ENCODE measurements at regions not wholly inside any gene's neighbourhood (a gene's known extent, or its start where the extent isn't known, plus 50 kb on each side); places are given as distances from the start of the nearest gene placed in this dataset.
A peak's percentile ranks its signal among the peaks of the same experiment; 100 is the strongest.
"Not testable (repeated sequence)": the region's sequence is repeated elsewhere in the genome, so short reads cannot be mapped to it uniquely, and the experiment has no call there.

- ATAC-seq: not testable (repeated sequence)
These were observed 3051.6 kb downstream of the RPIA start for GRCh38 chr2:91742973-91743490.

GRCh38 chr2:91743910-91744309, 3052.4 kb downstream of the RPIA start:
- H3K27ac ChIP-seq (ENCODE audit: low read length); DNase-seq; intact Hi-C loops (cut with DNase I); H3K9me3 ChIP-seq (ENCODE audit: control insufficient read depth, low read length); H3K4me3 ChIP-seq (ENCODE audit: low read length); ATAC-seq; H3K4me1 ChIP-seq (ENCODE audit: control insufficient read depth, insufficient read depth, low read length); H3K27me3 ChIP-seq (ENCODE audit: control insufficient read depth, insufficient read depth): not testable (repeated sequence)
- WGBS: 55% methylated on average over 1 of the region's 1 CpG

More at GRCh38 chr2:91742973-91743490, 3051.6 kb downstream of the RPIA start:
- intact Hi-C loops (cut with DNase I); DNase-seq; H3K9me3 ChIP-seq (ENCODE audit: control insufficient read depth, low read length); H3K4me3 ChIP-seq (ENCODE audit: low read length); H3K4me1 ChIP-seq (ENCODE audit: control insufficient read depth, insufficient read depth, low read length); H3K27me3 ChIP-seq (ENCODE audit: control insufficient read depth, insufficient read depth); H3K27ac ChIP-seq (ENCODE audit: low read length): not testable (repeated sequence)
- WGBS: 41% methylated on average over 8 of the region's 8 CpGs

GRCh38 chr2:91744700-91745141, 3053.2 kb downstream of the RPIA start:
- H3K9me3 ChIP-seq (ENCODE audit: control insufficient read depth, low read length); ATAC-seq; H3K4me3 ChIP-seq (ENCODE audit: low read length); H3K27me3 ChIP-seq (ENCODE audit: control insufficient read depth, insufficient read depth); DNase-seq; H3K27ac ChIP-seq (ENCODE audit: low read length); H3K4me1 ChIP-seq (ENCODE audit: control insufficient read depth, insufficient read depth, low read length); intact Hi-C loops (cut with DNase I): not testable (repeated sequence)
- 52% methylated on average over 15 of the region's 16 CpGs for WGBS

- Histone ChIP-seq H3K27ac (ENCODE audit: low read length) (no peak overlapping the region), H3K4me3 (ENCODE audit: low read length) (no peak overlapping the region), H3K27me3 (ENCODE audit: control insufficient read depth, insufficient read depth) (no peaks in the 10 kb centered on the region), H3K9me3 (ENCODE audit: control insufficient read depth, low read length) (no peaks in the 10 kb centered on the region), H3K4me1 (ENCODE audit: control insufficient read depth, insufficient read depth, low read length) (no peaks in the 10 kb centered on the region)
- DNase-seq (no peak), ATAC-seq (peak in 1 of 2 donors; percentile 34)
- 13% methylated on average over 52 of the region's 52 CpGs for WGBS
- intact Hi-C loops (cut with DNase I): no loop called here
These were observed 3057.4 kb downstream of the RPIA start for GRCh38 chr2:91748902-91749301.

GRCh38 chr2:91749665-91750064, 3058.2 kb downstream of the RPIA start:
- DNase-seq; H3K4me1 ChIP-seq (ENCODE audit: control insufficient read depth, insufficient read depth, low read length); H3K27ac ChIP-seq (ENCODE audit: low read length); H3K4me3 ChIP-seq (ENCODE audit: low read length); H3K9me3 ChIP-seq (ENCODE audit: control insufficient read depth, low read length); H3K27me3 ChIP-seq (ENCODE audit: control insufficient read depth, insufficient read depth); intact Hi-C loops (cut with DNase I): not testable (repeated sequence)
- 67% methylated on average over 8 of the region's 12 CpGs for WGBS
- peak in 1 of 2 donors; percentile 23 for ATAC-seq

GRCh38 chr2:91759361-91759941, 3068.0 kb downstream of the RPIA start:
- H3K9me3 ChIP-seq (ENCODE audit: control insufficient read depth, low read length); H3K4me1 ChIP-seq (ENCODE audit: control insufficient read depth, insufficient read depth, low read length); H3K27ac ChIP-seq (ENCODE audit: low read length); DNase-seq; intact Hi-C loops (cut with DNase I); H3K27me3 ChIP-seq (ENCODE audit: control insufficient read depth, insufficient read depth); H3K4me3 ChIP-seq (ENCODE audit: low read length): not testable (repeated sequence)
- 17% methylated on average over 5 of the region's 5 CpGs for WGBS
- ATAC-seq: peak in 1 of 2 donors; percentile 35

- DNase-seq; H3K4me1 ChIP-seq (ENCODE audit: control insufficient read depth, insufficient read depth, low read length); H3K9me3 ChIP-seq (ENCODE audit: control insufficient read depth, low read length); H3K27me3 ChIP-seq (ENCODE audit: control insufficient read depth, insufficient read depth); H3K27ac ChIP-seq (ENCODE audit: low read length); ATAC-seq; intact Hi-C loops (cut with DNase I); H3K4me3 ChIP-seq (ENCODE audit: low read length): not testable (repeated sequence)
- WGBS: 78% methylated on average over 5 of the region's 5 CpGs
These were observed 3069.2 kb downstream of the RPIA start for GRCh38 chr2:91760672-91761071.

GRCh38 chr2:91762312-91762711, 3070.8 kb downstream of the RPIA start:
- H3K27ac ChIP-seq (ENCODE audit: low read length); intact Hi-C loops (cut with DNase I); H3K9me3 ChIP-seq (ENCODE audit: control insufficient read depth, low read length); DNase-seq; H3K4me3 ChIP-seq (ENCODE audit: low read length); H3K4me1 ChIP-seq (ENCODE audit: control insufficient read depth, insufficient read depth, low read length); H3K27me3 ChIP-seq (ENCODE audit: control insufficient read depth, insufficient read depth): not testable (repeated sequence)
- WGBS: 72% methylated on average over 3 of the region's 6 CpGs
- ATAC-seq: peak in 1 of 2 donors; percentile 25

GRCh38 chr2:91763710-91764109, 3072.2 kb downstream of the RPIA start:
- intact Hi-C loops (cut with DNase I); H3K9me3 ChIP-seq (ENCODE audit: control insufficient read depth, low read length); DNase-seq; H3K27ac ChIP-seq (ENCODE audit: low read length); ATAC-seq; H3K27me3 ChIP-seq (ENCODE audit: control insufficient read depth, insufficient read depth); H3K4me3 ChIP-seq (ENCODE audit: low read length); H3K4me1 ChIP-seq (ENCODE audit: control insufficient read depth, insufficient read depth, low read length): not testable (repeated sequence)
- 28% methylated on average over 4 of the region's 4 CpGs for WGBS

- 33% methylated on average over 5 of the region's 5 CpGs for WGBS
- H3K4me3 ChIP-seq (ENCODE audit: low read length); ATAC-seq; H3K27me3 ChIP-seq (ENCODE audit: control insufficient read depth, insufficient read depth); intact Hi-C loops (cut with DNase I); H3K4me1 ChIP-seq (ENCODE audit: control insufficient read depth, insufficient read depth, low read length); H3K27ac ChIP-seq (ENCODE audit: low read length); H3K9me3 ChIP-seq (ENCODE audit: control insufficient read depth, low read length); DNase-seq: not testable (repeated sequence)
These were observed 3073.1 kb downstream of the RPIA start for GRCh38 chr2:91764581-91765002.

GRCh38 chr2:91765018-91765754, 3073.7 kb downstream of the RPIA start:
- H3K9me3 ChIP-seq (ENCODE audit: control insufficient read depth, low read length); ATAC-seq; H3K4me1 ChIP-seq (ENCODE audit: control insufficient read depth, insufficient read depth, low read length); H3K27me3 ChIP-seq (ENCODE audit: control insufficient read depth, insufficient read depth); H3K4me3 ChIP-seq (ENCODE audit: low read length); intact Hi-C loops (cut with DNase I); DNase-seq; H3K27ac ChIP-seq (ENCODE audit: low read length): not testable (repeated sequence)
- 83% methylated on average over 4 of the region's 7 CpGs for WGBS
